ENCODE measurements at regions not wholly inside any gene's neighbourhood (a gene's known extent, or its start where the extent isn't known, plus 50 kb on each side); places are given as distances from the start of the nearest gene placed in this dataset.

- TF ChIP-seq POLR2A (IDR thresholded peaks at IDR 0.05; ENCODE audit: low read length) (no peak), GATA1 (IDR thresholded peaks at IDR 0.05; ENCODE audit: low read depth, low read length) (no peak)
Observed at GRCh38 chr14:30034152-30034551, 106.5 kb upstream of the PRKD1 start.

Data from erythroblast (primary cell).